OCI-LY3 (cell line): ENCODE measurements at regions not wholly inside any gene's neighbourhood (a gene's known extent, or its start where the extent isn't known, plus 50 kb on each side); places are given as distances from the start of the nearest gene placed in this dataset.

Source experiments
- H2AFZ ChIP-seq: fragments of 200-600, 300-600 bp; shearing (Covaris generic); 2 replicates; pipeline ENCODE4 v1.6.0; 2014; ENCODE audit warnings: antibody characterized with exemption, low read depth, low read length
- H3K27ac ChIP-seq: fragments of 200-600, 300-600 bp; sonication (generic); 2 replicates; pipeline ENCODE4 v1.5.1; 2014; ENCODE audit warnings: mild to moderate bottlenecking, low read length, moderate library complexity, mixed read lengths
- H3K27me3 ChIP-seq: fragments of 200-600, 300-600 bp; sonication (generic); 2 replicates; pipeline ENCODE4 v1.6.1; 2014; ENCODE audit warnings: low read depth, low read length, mixed read lengths
- H3K36me3 ChIP-seq: fragments of 200-600, 300-600 bp; sonication (generic); replicated peaks from 2 replicates; pipeline ENCODE3; 2014; ENCODE audit warnings: low read depth, low read length, mixed read lengths
- H3K4me1 ChIP-seq: fragments of 300-600, 200-600 bp; sonication (generic); 2 replicates; pipeline ENCODE4 v1.6.1; 2014; ENCODE audit warnings: low read length, mixed read lengths
- H3K4me2 ChIP-seq: fragments of 200-600, 300-600 bp; sonication (generic); 2 replicates; pipeline ENCODE4 v1.6.1; 2014; ENCODE audit warnings: low read length, mixed read lengths
- H3K4me3 ChIP-seq: fragments of 300-600, 200-600 bp; sonication (generic); 2 replicates; pipeline ENCODE4 v1.5.1; 2014; ENCODE audit warnings: antibody characterized with exemption, mild to moderate bottlenecking, low read length, moderate library complexity
- H3K79me2 ChIP-seq: fragments of 300-600, 200-600 bp; shearing (Covaris generic); 2 replicates; pipeline ENCODE4 v1.6.1; 2014; ENCODE audit warnings: mild to moderate bottlenecking, low read length, mixed read lengths
- H3K9ac ChIP-seq: fragments of 300-600, 200-600 bp; shearing (Covaris generic); 2 replicates; pipeline ENCODE4 v1.6.0; 2014; ENCODE audit warnings: mild to moderate bottlenecking, low read length, moderate library complexity
- H3K9me3 ChIP-seq: fragments of 200-600, 300-600 bp; shearing (Covaris generic); 2 replicates; pipeline ENCODE4 v1.6.1; 2014; ENCODE audit warnings: low read length, mixed read lengths; ENCODE audit not compliant: insufficient read depth
- H4K20me1 ChIP-seq: fragments of 200-600, 300-600 bp; sonication (generic); 2 replicates; pipeline ENCODE4 v1.6.1; 2016; ENCODE audit warnings: low read length, mixed read lengths; ENCODE audit not compliant: insufficient read depth
- EZH2phosphoT487 ChIP-seq: fragments of 200-600 bp; shearing (Covaris generic); IDR thresholded peaks from 2 replicates; pipeline ENCODE4 v1.6.1; 2018; ENCODE audit warnings: antibody characterized with exemption, mixed run types, low read depth
- TF ChIP-seq, protein P1 (sequence below): fragments of 200-600, 300-600 bp; sonication (generic); IDR thresholded peaks from 2 replicates; pipeline ENCODE4 v1.5.1; 2014; ENCODE audit warnings: antibody characterized with exemption, low read length, low read depth

GRCh38 chr10:10846504-10846900 lies 171.2 kb upstream of the CELF2 start:
- no peak overlapping the region for H3K27ac ChIP-seq
- H2AFZ ChIP-seq: no peak overlapping the region
- H3K27me3 ChIP-seq: peaks cover 5% of the 10 kb centered on the region; the same call in 1 of the 2 replicates
- H3K36me3 ChIP-seq: no peaks in the 10 kb centered on the region
- no peak overlapping the region for H3K4me3 ChIP-seq
- no peaks in the 10 kb centered on the region for H4K20me1 ChIP-seq
- no peak overlapping the region for H3K4me2 ChIP-seq
- H3K79me2 ChIP-seq: no peaks in the 10 kb centered on the region
- no peak overlapping the region for H3K9ac ChIP-seq
- no peaks in the 10 kb centered on the region for H3K9me3 ChIP-seq
- TF ChIP-seq EZH2phosphoT487: no peak
- TF ChIP-seq, protein P1, sequence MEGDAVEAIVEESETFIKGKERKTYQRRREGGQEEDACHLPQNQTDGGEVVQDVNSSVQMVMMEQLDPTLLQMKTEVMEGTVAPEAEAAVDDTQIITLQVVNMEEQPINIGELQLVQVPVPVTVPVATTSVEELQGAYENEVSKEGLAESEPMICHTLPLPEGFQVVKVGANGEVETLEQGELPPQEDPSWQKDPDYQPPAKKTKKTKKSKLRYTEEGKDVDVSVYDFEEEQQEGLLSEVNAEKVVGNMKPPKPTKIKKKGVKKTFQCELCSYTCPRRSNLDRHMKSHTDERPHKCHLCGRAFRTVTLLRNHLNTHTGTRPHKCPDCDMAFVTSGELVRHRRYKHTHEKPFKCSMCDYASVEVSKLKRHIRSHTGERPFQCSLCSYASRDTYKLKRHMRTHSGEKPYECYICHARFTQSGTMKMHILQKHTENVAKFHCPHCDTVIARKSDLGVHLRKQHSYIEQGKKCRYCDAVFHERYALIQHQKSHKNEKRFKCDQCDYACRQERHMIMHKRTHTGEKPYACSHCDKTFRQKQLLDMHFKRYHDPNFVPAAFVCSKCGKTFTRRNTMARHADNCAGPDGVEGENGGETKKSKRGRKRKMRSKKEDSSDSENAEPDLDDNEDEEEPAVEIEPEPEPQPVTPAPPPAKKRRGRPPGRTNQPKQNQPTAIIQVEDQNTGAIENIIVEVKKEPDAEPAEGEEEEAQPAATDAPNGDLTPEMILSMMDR: no peak
- H3K4me1 ChIP-seq: no peaks in the 10 kb centered on the region

- Histone ChIP-seq H3K4me1 (no peaks in the 10 kb centered on the region), H3K9me3 (no peaks in the 10 kb centered on the region), H3K79me2 (no peaks in the 10 kb centered on the region), H3K27ac (no peak overlapping the region), H3K9ac (no peak overlapping the region), H2AFZ (no peak overlapping the region), H3K4me2 (no peak overlapping the region), H3K4me3 (no peak overlapping the region), H4K20me1 (no peaks in the 10 kb centered on the region), H3K27me3 (peaks cover 5% of the 10 kb centered on the region; the same call in 1 of the 2 replicates), H3K36me3 (no peaks in the 10 kb centered on the region)
- TF ChIP-seq, protein P1: no peak
- no peak for TF ChIP-seq EZH2phosphoT487
Measured at GRCh38 chr10:10847387-10847786, 170.3 kb upstream of the CELF2 start.

GRCh38 chr10:10848488-10849111 lies 169.1 kb upstream of the CELF2 start:
- H3K4me2 ChIP-seq: no peak overlapping the region
- no peaks in the 10 kb centered on the region for H3K79me2 ChIP-seq
- no peaks in the 10 kb centered on the region for H3K9me3 ChIP-seq
- H3K27me3 ChIP-seq: peaks cover 5% of the 10 kb centered on the region; the same call in 1 of the 2 replicates
- no peak overlapping the region for H3K9ac ChIP-seq
- H3K27ac ChIP-seq: no peak overlapping the region
- no peak overlapping the region for H2AFZ ChIP-seq
- no peak for TF ChIP-seq EZH2phosphoT487
- TF ChIP-seq, protein P1: no peak
- no peak overlapping the region for H3K4me3 ChIP-seq
- no peaks in the 10 kb centered on the region for H4K20me1 ChIP-seq
- H3K36me3 ChIP-seq: no peaks in the 10 kb centered on the region
- H3K4me1 ChIP-seq: no peaks in the 10 kb centered on the region

DNA sequence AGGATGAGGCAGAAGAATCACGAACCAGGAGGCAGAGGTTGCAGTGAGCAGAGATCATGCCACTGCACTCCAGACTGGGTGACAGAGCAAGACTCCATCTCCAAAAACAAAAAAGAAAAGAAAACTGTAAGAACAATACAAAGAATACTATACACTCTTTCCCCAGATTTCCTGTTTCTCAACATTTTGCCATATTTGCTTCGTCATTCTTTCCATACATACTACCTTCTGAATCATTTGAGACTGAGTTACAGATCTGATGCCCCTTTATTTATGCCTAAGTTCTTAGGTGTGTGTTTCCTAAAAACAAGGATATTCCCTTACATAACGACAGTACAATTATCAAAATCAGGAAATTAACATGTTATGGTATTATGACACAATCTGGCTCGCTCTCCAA lies 168.4 kb upstream of the CELF2 start:
- no peak overlapping the region for H3K9ac ChIP-seq
- H3K27ac ChIP-seq: no peak overlapping the region
- H2AFZ ChIP-seq: no peak overlapping the region
- no peaks in the 10 kb centered on the region for H3K79me2 ChIP-seq
- H3K36me3 ChIP-seq: no peaks in the 10 kb centered on the region
- TF ChIP-seq, protein P1: no peak
- no peak for TF ChIP-seq EZH2phosphoT487
- H4K20me1 ChIP-seq: no peaks in the 10 kb centered on the region
- no peaks in the 10 kb centered on the region for H3K9me3 ChIP-seq
- H3K4me2 ChIP-seq: no peak overlapping the region
- H3K27me3 ChIP-seq: peaks cover 5% of the 10 kb centered on the region; the same call in 1 of the 2 replicates
- no peak overlapping the region for H3K4me3 ChIP-seq
- H3K4me1 ChIP-seq: no peaks in the 10 kb centered on the region
